Erythroblast (primary cell): ENCODE measurements at regions not wholly inside any gene's neighbourhood (a gene's known extent, or its start where the extent isn't known, plus 50 kb on each side); places are given as distances from the start of the nearest gene placed in this dataset.

Experiments
- DNase-seq, 2 experiments: peaks; one replicate each; lab custom pipeline; 2025; lab: John Stamatoyannopoulos, UW
- GATA1 ChIP-seq: IDR thresholded peaks from 2 replicates; pipeline ENCODE4 v1.6.1; 2011; ENCODE audit warnings: low read depth, mild to moderate bottlenecking, control low read depth, low read length, moderate library complexity
- POLR2A ChIP-seq: IDR thresholded peaks from 2 replicates; pipeline ENCODE4 v1.6.1; 2011; ENCODE audit warnings: mild to moderate bottlenecking, low read length

- DNase-seq, result no peak
- no peak for TF ChIP-seq GATA1
- TF ChIP-seq POLR2A, result no peak
Measured at GRCh38 chr5:66234241-66234640, 90.1 kb downstream of the SREK1 start.

- no peak for TF ChIP-seq POLR2A
- no peak for TF ChIP-seq GATA1
- no peak for DNase-seq
Measured at GRCh38 chr5:66238435-66238834, 94.3 kb downstream of the SREK1 start.

- DNase-seq, result peak in 1 of 2 experiments; percentile 3
- TF ChIP-seq GATA1 (no peak), POLR2A (no peak)
Measured at GRCh38 chr5:66239034-66239433, 94.9 kb downstream of the SREK1 start.

GRCh38 chr5:66241136-66241825 is 97.2 kb downstream of the SREK1 start:
- DNase-seq, result no peak
- TF ChIP-seq GATA1, result no peak
- TF ChIP-seq POLR2A, result no peak

GRCh38 chr5:66242050-66242715 is 98.1 kb downstream of the SREK1 start:
- DNase-seq, result no peak
- TF ChIP-seq GATA1 (no peak), POLR2A (no peak)

GRCh38 chr5:66246608-66247007 is 102.5 kb downstream of the SREK1 start:
- no peak for DNase-seq
- no peak for TF ChIP-seq POLR2A
- TF ChIP-seq GATA1, result no peak

GRCh38 chr5:66247176-66247960 is 103.3 kb downstream of the SREK1 start:
- DNase-seq, result no peak
- no peak for TF ChIP-seq GATA1
- no peak for TF ChIP-seq POLR2A

GRCh38 chr5:66248874-66249273 is 104.8 kb downstream of the SREK1 start:
- no peak for TF ChIP-seq POLR2A
- no peak for TF ChIP-seq GATA1
- DNase-seq, result no peak

- TF ChIP-seq GATA1 (no peak), POLR2A (no peak)
- DNase-seq, result no peak
Measured at GRCh38 chr5:66249920-66250319, 105.8 kb downstream of the SREK1 start.

GRCh38 chr5:66252849-66253248 is 108.7 kb downstream of the SREK1 start:
- no peak for TF ChIP-seq GATA1
- TF ChIP-seq POLR2A, result no peak
- no peak for DNase-seq

- no peak for DNase-seq
- TF ChIP-seq GATA1, result no peak
Measured at GRCh38 chr5:66255714-66256113, 111.6 kb downstream of the SREK1 start.

GRCh38 chr5:66273121-66273520 is 129.0 kb downstream of the SREK1 start:
- no peak for DNase-seq
- no peak for TF ChIP-seq GATA1
- TF ChIP-seq POLR2A, result no peak

- DNase-seq, result no peak
- no peak for TF ChIP-seq POLR2A
- no peak for TF ChIP-seq GATA1
Measured at GRCh38 chr5:66276986-66277385, 132.9 kb downstream of the SREK1 start.

- no peak for TF ChIP-seq POLR2A
- TF ChIP-seq GATA1, result no peak
- no peak for DNase-seq
Measured at GRCh38 chr5:66277981-66278380, 133.9 kb downstream of the SREK1 start.

- DNase-seq, result no peak
Measured at GRCh38 chr5:66281294-66281693, 137.2 kb downstream of the SREK1 start.

More at GRCh38 chr5:66281294-66281693, 137.2 kb downstream of the SREK1 start:
- no peak for TF ChIP-seq POLR2A
- TF ChIP-seq GATA1, result no peak
